ENCODE measurements at regions not wholly inside any gene's neighbourhood (a gene's known extent, or its start where the extent isn't known, plus 50 kb on each side); places are given as distances from the start of the nearest gene placed in this dataset.

DNA sequence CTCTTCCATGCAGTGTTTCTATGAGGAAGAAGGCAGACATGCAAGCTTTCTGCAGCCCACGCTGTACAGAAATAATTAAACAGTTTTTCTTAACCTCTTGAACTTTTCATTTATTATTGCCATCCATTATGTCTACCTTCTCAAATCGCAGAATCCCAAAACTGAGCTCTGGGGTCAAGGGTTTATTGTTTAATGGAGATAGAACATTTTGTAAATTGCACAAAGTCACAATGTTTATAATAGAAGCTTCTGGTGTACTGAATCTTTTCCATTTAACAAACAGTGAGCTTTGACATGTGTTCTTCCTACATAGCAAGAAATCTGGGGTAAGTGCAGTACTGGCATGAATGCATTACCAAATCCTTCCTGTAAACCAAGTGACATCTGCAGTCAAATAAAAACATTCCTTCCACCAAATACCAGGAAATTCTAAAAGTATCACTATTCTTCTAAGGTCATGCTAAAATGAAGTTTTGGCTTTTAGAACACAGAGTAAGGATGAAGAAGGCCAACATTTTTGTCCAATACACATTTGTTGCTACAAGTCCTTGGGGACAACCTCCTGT, 385.3 kb upstream of the DDHD1 start:
- Histone ChIP-seq H3K27me3 (ENCODE audit: control insufficient read depth, insufficient read depth, low read length) (no peaks in the 10 kb centered on the region), H3K4me3 (ENCODE audit: low read depth, low read length) (no peak overlapping the region), H3K36me3 (ENCODE audit: control insufficient read depth, insufficient read depth, low read length) (no peaks in the 10 kb centered on the region)
- TF ChIP-seq, protein P1, sequence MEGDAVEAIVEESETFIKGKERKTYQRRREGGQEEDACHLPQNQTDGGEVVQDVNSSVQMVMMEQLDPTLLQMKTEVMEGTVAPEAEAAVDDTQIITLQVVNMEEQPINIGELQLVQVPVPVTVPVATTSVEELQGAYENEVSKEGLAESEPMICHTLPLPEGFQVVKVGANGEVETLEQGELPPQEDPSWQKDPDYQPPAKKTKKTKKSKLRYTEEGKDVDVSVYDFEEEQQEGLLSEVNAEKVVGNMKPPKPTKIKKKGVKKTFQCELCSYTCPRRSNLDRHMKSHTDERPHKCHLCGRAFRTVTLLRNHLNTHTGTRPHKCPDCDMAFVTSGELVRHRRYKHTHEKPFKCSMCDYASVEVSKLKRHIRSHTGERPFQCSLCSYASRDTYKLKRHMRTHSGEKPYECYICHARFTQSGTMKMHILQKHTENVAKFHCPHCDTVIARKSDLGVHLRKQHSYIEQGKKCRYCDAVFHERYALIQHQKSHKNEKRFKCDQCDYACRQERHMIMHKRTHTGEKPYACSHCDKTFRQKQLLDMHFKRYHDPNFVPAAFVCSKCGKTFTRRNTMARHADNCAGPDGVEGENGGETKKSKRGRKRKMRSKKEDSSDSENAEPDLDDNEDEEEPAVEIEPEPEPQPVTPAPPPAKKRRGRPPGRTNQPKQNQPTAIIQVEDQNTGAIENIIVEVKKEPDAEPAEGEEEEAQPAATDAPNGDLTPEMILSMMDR (IDR thresholded peaks at IDR 0.05; ENCODE audit: insufficient read depth, low read depth, low read length): no peak
- DNase-seq (ENCODE audit: low read depth): peak; percentile 71
- ChIA-PET CTCF (interaction anchor here (0.6 to 5.3 kb wide), 26 partner anchors 12 to 1179 kb away, joined by 3 to 43 read pairs (median 6); no protein-coding TSS in a partner anchor), POLR2A (interaction anchor here (0.6 kb wide), 1 partner anchor 12 kb away, joined by 4 read pairs; no protein-coding TSS in a partner anchor)

DNA sequence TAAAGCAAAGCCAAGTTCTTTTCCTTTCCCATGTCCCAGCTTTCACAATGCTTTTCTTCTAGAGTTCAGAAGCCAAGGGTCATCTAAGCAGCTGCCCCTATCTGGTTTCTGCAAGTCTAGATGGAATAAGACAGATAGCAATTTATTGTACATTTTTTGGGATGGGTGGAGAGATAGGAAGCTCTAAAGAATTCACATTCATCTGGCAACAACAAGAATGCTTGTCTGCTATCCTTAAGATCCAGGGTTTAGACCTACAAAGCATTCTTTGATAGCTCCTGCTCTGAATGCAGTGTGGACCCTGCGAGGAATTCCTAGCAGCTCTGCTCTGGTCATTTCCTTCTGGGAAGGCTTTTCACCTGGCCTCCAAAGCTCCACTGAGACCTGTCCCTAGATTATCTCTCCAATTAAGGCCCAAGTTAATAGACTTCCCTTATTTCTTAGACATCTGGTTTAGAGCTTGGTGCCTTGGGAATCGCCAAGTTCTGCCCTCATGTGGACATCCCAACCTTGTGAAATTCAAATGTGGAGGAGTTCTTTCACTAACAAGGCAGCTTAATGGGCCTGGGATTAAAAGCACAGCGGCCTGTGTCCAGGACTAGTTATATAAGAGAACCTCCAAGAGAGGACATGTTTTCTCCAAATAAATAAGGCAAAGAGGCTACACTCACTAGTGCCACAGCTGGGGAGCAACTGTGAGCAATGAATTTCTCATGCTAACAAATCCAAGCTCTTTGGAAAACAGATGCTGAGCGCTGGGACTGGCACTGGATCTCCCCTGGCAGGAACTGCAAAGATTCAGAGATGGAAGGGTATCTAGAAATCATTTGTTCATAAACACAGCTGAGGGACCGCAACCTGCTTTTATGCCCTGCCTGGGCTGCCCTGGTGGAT, 384.5 kb upstream of the DDHD1 start:
- H3K27me3 ChIP-seq (ENCODE audit: control insufficient read depth, insufficient read depth, low read length): no peaks in the 10 kb centered on the region
- no peak overlapping the region for H3K4me3 ChIP-seq (ENCODE audit: low read depth, low read length)
- ChIA-PET POLR2A (interaction anchor here (0.6 kb wide), 2 partner anchors 11 to 168 kb away, joined by 3 to 4 read pairs; no protein-coding TSS in a partner anchor), CTCF (interaction anchor here (0.6 to 5.3 kb wide), 29 partner anchors 9 to 1180 kb away, joined by 3 to 43 read pairs (median 4); no protein-coding TSS in a partner anchor)
- no peaks in the 10 kb centered on the region for H3K36me3 ChIP-seq (ENCODE audit: control insufficient read depth, insufficient read depth, low read length)
- TF ChIP-seq, protein P1 (IDR thresholded peaks at IDR 0.05; ENCODE audit: insufficient read depth, low read depth, low read length): peak; percentile 32; the same call in 1 of the 2 replicates
- peak; percentile 22 for DNase-seq (ENCODE audit: low read depth)

DNA sequence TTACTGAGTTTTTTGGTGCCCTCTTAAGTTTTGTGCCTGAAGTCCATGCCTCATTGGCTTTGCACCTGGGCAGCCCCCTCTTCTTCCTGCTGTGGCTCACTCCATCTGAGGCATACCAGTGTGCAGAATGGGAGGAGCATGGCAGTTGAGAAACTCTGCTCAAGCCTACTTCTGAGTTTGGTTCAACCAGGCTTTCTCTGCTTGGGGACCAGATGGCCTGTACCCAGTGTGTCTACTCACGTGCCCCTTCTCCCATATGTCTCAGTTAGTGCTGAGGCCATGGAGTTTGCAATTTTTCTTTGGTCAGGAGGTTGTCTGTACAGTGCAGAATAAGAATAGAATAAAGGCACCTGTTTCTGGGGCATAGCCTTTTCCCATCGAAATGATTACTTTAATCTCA, 383.3 kb upstream of the DDHD1 start:
- CTCF ChIA-PET: interaction anchor here (0.9 to 5.3 kb wide), 2 partner anchors 801 to 812 kb away, joined by 3 to 39 read pairs; no protein-coding TSS in a partner anchor
- TF ChIP-seq, protein P1 (IDR thresholded peaks at IDR 0.05; ENCODE audit: insufficient read depth, low read depth, low read length): no peak

DNA sequence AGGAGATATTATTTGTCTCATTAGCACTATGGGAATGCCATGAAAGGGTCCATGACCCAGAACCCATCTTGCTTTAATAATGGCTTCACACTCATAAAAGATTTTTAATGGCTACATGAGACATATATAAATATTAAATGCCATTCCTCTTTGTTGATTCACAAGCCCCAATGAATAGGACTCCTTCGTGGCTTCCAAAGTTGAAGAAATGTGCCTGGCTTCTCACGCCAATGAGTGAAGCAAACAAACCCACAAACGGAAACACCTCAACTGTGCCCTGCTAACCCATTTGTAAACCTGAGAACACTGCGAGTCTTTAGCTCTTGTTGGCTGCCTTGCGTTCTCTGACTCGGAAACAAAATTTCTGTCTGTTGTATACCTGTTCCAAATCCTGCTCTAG, 381.7 kb upstream of the DDHD1 start:
- Histone ChIP-seq H3K27me3 (ENCODE audit: control insufficient read depth, insufficient read depth, low read length) (no peaks in the 10 kb centered on the region), H3K36me3 (ENCODE audit: control insufficient read depth, insufficient read depth, low read length) (no peaks in the 10 kb centered on the region), H3K4me3 (ENCODE audit: low read depth, low read length) (no peak overlapping the region)
- ChIA-PET CTCF (no interaction called here), POLR2A (no interaction called here)
- TF ChIP-seq, protein P1 (IDR thresholded peaks at IDR 0.05; ENCODE audit: insufficient read depth, low read depth, low read length): no peak
- DNase-seq (ENCODE audit: low read depth): no peak

More for the DNA sequence above, 383.3 kb upstream of the DDHD1 start:
- no peaks in the 10 kb centered on the region for H3K36me3 ChIP-seq (ENCODE audit: control insufficient read depth, insufficient read depth, low read length)
- no peak overlapping the region for H3K4me3 ChIP-seq (ENCODE audit: low read depth, low read length)
- POLR2A ChIA-PET: no interaction called here
- no peaks in the 10 kb centered on the region for H3K27me3 ChIP-seq (ENCODE audit: control insufficient read depth, insufficient read depth, low read length)
- DNase-seq (ENCODE audit: low read depth): no peak

DNA sequence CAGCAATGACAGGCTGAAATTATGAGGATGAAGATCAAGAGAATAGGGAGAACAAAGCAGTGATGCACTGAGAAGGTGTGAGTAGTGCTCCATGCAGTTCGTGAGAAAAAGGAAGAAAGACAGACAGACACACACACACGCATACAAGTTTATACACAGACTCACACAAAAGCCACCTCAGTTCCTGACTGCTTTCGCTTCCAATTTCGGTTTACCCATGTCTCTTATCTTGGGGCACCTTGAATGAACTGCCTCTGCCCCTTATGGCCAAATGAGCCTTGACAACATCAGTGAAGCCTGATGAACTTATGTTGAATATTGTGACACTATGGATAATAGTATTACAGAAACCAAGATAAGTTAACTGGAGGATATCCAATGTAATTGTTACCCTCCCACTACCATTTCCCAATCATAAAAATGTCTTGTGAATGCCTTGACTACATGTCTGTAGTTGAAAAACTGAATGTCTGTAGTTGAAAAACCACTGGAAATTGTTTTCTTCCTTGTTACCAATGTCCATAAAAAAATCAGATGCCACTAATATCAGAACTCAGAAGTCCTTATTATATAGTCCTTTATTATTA, 380.4 kb upstream of the DDHD1 start:
- CTCF ChIA-PET: interaction anchor here (0.7 to 2.4 kb wide), 2 partner anchors 227 to 814 kb away, joined by 3 to 8 read pairs; no protein-coding TSS in a partner anchor
- POLR2A ChIA-PET: no interaction called here
- H3K36me3 ChIP-seq (ENCODE audit: control insufficient read depth, insufficient read depth, low read length): no peaks in the 10 kb centered on the region
- no peak overlapping the region for H3K4me3 ChIP-seq (ENCODE audit: low read depth, low read length)
- DNase-seq (ENCODE audit: low read depth): no peak
- TF ChIP-seq, protein P1 (IDR thresholded peaks at IDR 0.05; ENCODE audit: insufficient read depth, low read depth, low read length): no peak
- H3K27me3 ChIP-seq (ENCODE audit: control insufficient read depth, insufficient read depth, low read length): no peaks in the 10 kb centered on the region

Measured in BJ (cell line).